ENCODE measurements at regions not wholly inside any gene's neighbourhood (a gene's known extent, or its start where the extent isn't known, plus 50 kb on each side); places are given as distances from the start of the nearest gene placed in this dataset.

DNA sequence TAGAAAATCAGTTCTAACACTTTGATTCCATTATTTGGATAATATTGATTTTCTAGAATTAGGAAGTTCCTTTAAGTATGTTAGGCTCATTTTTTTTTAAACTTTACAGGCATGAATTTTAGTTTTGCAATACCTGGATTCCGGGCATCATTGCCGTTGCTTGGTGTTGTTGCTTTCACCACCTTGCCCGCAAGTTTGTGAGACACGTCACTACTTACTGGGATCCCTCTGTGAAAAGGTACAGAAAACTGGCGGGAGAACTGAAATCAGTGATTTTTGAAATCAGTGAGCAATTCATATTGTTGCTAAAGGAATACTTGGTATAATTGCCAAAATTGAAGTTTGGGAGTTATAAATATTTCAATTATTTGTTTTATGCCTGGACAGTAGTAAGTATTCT is 232.3 kb upstream of the NPY start:
- DNase-seq: no peak
- 85% methylated on average over 5 of the region's 5 CpGs for WGBS, 2 donors
- TF ChIP-seq, protein P1, sequence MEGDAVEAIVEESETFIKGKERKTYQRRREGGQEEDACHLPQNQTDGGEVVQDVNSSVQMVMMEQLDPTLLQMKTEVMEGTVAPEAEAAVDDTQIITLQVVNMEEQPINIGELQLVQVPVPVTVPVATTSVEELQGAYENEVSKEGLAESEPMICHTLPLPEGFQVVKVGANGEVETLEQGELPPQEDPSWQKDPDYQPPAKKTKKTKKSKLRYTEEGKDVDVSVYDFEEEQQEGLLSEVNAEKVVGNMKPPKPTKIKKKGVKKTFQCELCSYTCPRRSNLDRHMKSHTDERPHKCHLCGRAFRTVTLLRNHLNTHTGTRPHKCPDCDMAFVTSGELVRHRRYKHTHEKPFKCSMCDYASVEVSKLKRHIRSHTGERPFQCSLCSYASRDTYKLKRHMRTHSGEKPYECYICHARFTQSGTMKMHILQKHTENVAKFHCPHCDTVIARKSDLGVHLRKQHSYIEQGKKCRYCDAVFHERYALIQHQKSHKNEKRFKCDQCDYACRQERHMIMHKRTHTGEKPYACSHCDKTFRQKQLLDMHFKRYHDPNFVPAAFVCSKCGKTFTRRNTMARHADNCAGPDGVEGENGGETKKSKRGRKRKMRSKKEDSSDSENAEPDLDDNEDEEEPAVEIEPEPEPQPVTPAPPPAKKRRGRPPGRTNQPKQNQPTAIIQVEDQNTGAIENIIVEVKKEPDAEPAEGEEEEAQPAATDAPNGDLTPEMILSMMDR (IDR thresholded peaks at IDR 0.05): no peak
- TF ChIP-seq POLR2A (IDR thresholded peaks at IDR 0.05): no peak
- Histone ChIP-seq H3K4me1 (no peaks in the 10 kb centered on the region), H3K4me3 (no peak overlapping the region), H3K27me3 (peaks cover 0 to 16% (median 0%) of the 10 kb centered on the region in 4 donors), H3K9me3 (no peaks in the 10 kb centered on the region), H3K27ac (no peak overlapping the region), H3K36me3 (no peaks in the 10 kb centered on the region)
- intact Hi-C loops (cut with DNase I): no loop called here

DNA sequence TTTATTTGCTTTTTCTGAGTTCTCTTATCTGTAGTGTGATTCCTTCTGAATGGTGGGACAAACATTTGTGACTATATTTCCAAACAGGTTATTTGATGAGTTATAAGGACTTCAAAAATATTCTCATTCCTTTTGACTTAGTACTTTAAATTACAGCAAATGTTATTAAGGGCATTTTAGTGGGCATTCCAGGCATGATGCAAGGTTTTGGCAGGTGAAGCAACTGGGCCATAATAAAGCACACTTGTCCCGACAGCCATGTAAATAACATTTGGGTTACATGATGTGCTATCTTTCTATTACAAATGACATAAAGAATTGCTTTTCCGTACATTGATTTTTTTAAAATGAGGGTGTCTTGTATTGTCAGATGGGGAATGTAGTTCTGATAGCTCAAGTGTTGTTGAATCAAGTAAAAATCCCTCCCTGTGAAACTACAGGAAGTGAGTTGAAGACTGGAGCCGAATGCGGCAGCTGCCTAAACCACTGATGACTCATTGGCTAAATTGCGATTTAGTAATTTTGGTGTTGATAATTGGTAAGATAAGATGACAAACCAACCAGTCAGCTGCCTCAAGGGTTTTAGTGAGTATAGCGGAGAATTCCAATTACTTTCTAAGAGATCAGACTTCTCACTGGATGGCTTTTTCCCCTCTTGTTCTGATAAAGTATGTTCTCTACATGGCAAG is 231.3 kb upstream of the NPY start:
- Histone ChIP-seq H3K27ac (no peak overlapping the region), H3K4me3 (no peak overlapping the region), H3K9me3 (no peaks in the 10 kb centered on the region), H3K4me1 (no peaks in the 10 kb centered on the region), H3K27me3 (peaks cover 0 to 16% (median 0%) of the 10 kb centered on the region in 4 donors), H3K36me3 (no peaks in the 10 kb centered on the region)
- intact Hi-C loops (cut with DNase I): no loop called here
- WGBS, 2 donors: 45 to 47% methylated on average over 6 of the region's 6 CpGs
- DNase-seq: no peak
- TF ChIP-seq, protein P1 (IDR thresholded peaks at IDR 0.05): no peak
- no peak for TF ChIP-seq POLR2A (IDR thresholded peaks at IDR 0.05)

GRCh38 chr7:24054236-24054635 is 229.8 kb upstream of the NPY start:
- no peak overlapping the region for H3K4me3 ChIP-seq
- peaks cover 0 to 16% (median 0%) of the 10 kb centered on the region in 4 donors for H3K27me3 ChIP-seq
- no peaks in the 10 kb centered on the region for H3K9me3 ChIP-seq
- WGBS, 2 donors: 24 to 34% methylated on average over 2 of the region's 2 CpGs
- H3K27ac ChIP-seq: no peak overlapping the region
- no peaks in the 10 kb centered on the region for H3K36me3 ChIP-seq
- intact Hi-C loops (cut with DNase I): no loop called here
- H3K4me1 ChIP-seq: no peaks in the 10 kb centered on the region
- DNase-seq: no peak
- TF ChIP-seq, protein P1 (IDR thresholded peaks at IDR 0.05): no peak
- TF ChIP-seq POLR2A (IDR thresholded peaks at IDR 0.05): no peak

DNA sequence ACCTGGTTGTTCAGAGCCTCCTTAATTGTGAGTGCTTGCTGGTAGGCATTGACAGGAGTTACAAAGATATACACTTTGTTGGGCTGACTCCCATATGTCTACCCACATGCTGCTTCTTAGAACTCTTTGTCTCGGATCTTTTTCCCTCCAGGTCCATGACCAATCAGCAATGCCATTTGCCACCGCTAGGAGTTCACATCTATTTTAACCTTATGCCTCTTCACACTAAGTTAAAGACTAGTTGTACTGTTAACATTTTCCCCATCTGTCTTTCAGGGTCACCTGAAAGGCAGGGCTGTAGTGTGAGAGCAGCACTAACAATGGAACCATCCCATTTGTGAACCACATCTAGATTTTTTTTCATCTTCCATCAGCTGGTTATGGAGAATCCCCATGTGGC is 226.7 kb upstream of the NPY start:
- Histone ChIP-seq H3K4me1 (no peaks in the 10 kb centered on the region), H3K27me3 (peaks cover 0 to 16% (median 0%) of the 10 kb centered on the region in 4 donors), H3K36me3 (no peaks in the 10 kb centered on the region), H3K4me3 (no peak overlapping the region), H3K27ac (no peak overlapping the region), H3K9me3 (no peaks in the 10 kb centered on the region)
- no peak for TF ChIP-seq POLR2A (IDR thresholded peaks at IDR 0.05)
- TF ChIP-seq, protein P1 (IDR thresholded peaks at IDR 0.05): no peak
- WGBS, 2 donors: 72 to 73% methylated on average over 2 of the region's 2 CpGs
- intact Hi-C loops (cut with DNase I): no loop called here
- DNase-seq: no peak

GRCh38 chr7:24058953-24059352 is 225.0 kb upstream of the NPY start:
- peaks cover 0 to 12% (median 0%) of the 10 kb centered on the region in 4 donors for H3K27me3 ChIP-seq
- no peak for DNase-seq
- 70 to 81% methylated on average over 4 of the region's 4 CpGs for WGBS, 2 donors
- TF ChIP-seq, protein P1 (IDR thresholded peaks at IDR 0.05): no peak
- TF ChIP-seq POLR2A (IDR thresholded peaks at IDR 0.05): no peak
- no peak overlapping the region for H3K27ac ChIP-seq
- no peaks in the 10 kb centered on the region for H3K36me3 ChIP-seq
- intact Hi-C loops (cut with DNase I): no loop called here
- H3K4me1 ChIP-seq: no peaks in the 10 kb centered on the region
- H3K4me3 ChIP-seq: no peak overlapping the region
- no peaks in the 10 kb centered on the region for H3K9me3 ChIP-seq
